ENCODE measurements at regions not wholly inside any gene's neighbourhood (a gene's known extent, or its start where the extent isn't known, plus 50 kb on each side); places are given as distances from the start of the nearest gene placed in this dataset.

DNA sequence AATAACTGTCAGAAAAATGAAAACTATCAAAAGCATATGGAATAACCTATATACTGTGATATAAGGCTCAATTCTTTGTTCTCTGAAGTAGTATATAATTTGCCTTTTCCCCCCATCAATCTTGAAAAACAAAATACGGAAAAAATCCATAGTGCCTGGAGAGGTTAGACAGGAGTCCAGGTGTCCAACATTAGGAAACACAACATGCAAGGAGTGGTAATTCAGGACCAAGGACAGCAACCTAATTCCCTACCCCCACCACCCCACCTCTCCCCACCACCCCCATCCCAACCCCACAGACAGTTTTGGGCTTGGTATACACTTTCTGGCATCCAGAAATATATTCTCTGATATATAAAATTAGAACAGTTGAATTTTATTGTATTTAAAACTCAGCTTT is 55.1 kb upstream of the SLC25A26 start:
- DNase-seq (ENCODE audit: low read depth) = no peak

DNA sequence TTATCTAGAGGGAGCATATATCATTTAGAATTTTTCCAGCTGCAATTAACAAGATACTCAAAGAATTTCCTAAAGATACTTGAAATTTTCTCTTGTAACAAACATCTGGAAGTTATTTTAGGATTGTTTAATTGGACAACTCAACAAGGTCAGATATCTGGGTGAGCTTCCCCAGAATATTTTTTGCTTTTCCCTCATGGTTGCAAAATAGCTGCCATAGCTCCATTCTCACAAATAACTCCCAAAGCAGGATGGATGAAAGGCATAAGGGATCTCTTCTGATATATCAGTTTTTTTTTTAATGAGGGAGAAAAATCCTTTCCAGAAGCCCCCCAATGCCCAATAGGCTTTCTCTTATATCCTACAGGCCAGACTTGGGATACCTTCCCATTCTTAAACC is 56.6 kb upstream of the SLC25A26 start:
- DNase-seq (ENCODE audit: low read depth) = no peak

DNA sequence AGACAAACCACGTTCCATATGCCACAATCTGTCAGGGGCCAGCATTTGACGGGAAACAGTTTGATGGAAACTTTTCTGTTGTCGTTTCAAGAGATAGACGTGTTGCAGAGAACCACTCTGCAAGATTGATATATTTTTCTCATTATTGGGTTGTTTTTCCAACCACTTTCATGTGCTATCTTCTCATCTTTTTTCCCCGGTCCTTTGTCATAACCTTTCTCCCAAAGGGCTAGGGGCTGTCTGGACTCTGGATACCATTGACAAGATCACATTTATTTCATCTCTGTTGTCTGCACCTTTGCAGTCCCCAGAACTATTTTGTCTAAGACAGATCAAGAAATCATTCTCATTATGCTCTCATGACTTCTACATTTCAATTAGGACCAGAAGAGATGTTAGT is 57.6 kb upstream of the SLC25A26 start:
- no peak for DNase-seq (ENCODE audit: low read depth)

DNA sequence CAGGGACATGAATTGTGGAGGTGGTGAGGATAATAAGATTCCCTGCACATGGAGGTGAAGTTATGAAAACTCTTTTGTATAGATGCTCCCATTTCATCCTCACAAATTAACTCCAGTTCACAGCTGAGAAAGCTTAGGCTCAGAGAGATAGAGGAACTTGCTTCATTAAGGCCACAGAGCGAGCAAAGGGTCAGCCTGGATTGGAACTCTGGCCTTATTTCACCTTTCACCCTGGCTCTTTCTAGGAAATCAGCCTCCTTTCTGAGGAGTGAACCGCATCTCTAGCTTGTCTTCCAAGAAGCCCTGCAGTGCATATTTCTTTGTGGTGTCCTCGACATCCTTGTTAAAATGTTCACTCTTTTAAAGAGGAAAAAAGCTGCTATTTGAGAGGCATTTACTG is 58.0 kb upstream of the SLC25A26 start:
- DNase-seq (ENCODE audit: low read depth) = no peak

DNA sequence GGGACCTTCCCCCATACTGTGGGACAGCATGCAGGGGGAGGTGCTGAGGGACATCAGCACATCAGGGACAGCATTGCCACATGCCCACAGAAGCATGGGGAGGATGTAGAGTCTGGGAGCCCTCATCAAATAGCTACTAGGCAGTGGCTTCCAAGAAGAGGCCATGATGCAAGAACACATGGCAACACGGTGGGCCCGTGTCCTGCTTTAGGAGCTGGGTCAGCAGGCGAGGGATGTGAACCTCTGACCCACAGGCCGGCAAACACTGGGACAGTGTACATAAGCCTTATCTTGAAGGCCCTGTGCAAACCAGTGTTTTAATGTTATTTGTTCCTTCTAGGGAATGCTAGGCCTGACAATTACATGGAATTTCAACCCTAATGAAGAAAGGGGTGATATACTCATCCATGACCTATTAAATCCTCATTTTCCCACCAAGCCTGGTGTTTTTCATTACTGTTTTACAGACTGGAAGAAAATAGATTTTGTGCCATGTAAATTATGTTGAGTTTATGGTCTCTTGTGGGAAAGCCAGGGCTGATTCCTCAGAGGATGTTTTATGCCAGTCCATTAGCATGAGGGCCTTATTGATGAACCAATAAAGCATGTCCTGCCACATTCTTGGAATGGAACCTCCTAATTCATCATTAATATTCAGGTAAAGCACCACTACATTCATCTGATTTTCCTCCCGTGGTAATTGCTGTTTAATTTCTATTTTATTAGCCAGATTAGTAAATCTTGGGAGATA is 61.7 kb upstream of the SLC25A26 start:
- no peak for DNase-seq (ENCODE audit: low read depth)

DNA sequence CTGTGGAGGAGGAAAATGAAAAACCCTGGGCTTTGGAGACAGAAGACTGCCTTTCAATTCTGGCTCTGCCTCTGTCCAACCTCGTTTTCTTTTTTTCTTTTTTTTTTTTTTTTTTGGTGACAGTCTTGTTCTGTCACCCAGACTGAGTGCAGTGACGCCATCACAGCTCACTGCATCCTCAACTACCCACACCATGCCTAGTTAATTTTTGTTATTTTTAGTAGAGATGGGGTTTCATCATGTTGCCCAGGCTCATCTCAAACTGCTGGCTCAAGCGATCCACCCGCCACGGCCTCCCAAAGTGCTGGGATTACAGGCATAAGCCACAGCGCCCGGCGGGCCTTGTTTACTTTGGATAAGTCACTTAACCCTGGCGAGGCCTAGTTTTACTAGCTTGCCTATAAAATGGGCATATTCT is 66.3 kb upstream of the SLC25A26 start:
- DNase-seq (ENCODE audit: low read depth) = peak; percentile 32

DNA sequence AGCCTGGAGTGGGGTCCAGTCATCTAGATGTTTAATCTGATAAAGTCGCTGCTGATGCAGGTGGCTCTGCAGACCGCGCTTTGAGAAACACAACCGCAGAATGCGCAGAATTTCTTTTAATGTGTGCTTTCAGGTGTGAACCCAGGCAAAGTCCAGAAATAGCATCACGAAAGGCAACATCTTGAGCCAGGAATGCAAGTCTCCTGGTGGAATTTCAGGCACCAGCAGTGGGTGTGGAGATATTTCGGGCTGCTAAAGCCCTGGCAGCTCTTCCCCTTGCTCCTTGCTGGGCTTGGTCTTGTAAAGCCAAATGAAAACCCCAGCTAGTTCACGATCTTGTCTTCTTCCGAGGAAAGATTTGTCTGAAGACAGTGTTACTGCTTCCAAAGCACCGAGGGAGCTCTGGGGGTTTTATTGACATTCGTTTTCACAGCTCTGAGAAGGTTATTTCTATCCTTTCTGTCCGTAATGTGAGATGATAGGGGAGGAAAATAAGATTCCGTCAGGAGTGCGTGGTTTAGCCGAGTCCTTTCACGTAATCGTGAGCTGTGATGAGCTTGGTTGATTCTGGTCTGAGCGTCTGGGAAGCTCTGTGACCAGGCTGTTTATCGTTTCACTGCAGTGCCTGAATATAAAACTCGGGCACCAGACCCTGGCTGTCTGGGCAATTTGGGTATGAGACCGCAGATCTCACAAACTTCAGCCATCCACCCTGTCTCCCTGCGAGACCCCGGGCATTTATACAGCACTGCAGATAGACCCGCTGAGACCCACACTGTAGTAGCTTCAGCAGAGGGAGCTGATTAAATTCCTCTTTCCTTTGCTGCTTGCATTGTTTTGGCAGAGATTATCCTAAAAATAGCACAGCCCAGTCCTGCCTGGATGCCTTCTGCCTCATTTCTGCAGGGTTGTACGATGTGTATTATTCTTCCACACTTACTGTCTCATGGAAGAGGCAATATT is 67.0 kb upstream of the SLC25A26 start:
- DNase-seq (ENCODE audit: low read depth) = peak; percentile 20

DNA sequence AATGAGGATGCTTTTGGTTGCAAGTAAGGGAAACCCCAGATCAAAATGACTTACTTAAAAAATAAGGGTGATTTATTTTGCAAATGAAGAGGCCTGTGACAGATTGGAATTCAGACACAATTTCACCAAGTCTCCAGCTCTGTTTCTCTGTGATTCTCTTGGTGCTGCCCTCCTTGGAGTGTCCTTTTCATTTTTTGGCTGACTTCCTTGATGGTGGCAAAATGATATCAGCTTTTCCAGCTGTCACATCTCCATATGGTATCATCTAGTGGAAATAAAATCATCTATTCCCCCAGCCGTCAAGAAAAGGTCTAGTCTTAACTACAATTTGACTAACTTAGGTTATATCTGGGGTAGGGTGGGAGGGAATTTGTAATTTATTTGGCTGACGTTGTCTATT is 68.5 kb upstream of the SLC25A26 start:
- DNase-seq (ENCODE audit: low read depth) = no peak

DNA sequence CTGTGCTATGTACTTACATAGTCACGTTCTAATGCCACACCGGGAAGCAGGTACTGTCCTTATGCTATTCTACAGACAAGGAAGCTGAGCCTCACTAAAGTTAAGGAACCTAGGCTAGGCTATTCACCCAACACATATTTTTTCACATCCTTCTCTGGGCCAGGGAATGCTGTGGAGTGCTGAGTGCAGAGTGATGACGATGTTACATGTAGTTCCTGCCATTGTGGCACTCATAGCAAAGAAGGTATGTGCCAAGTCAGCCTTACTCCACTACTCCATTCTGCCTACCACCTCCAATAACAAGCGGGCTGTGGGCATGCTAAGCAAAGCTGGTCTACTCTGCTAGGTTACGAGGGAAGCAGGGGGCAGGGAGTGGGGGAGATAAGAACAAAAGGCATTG is 69.8 kb upstream of the SLC25A26 start:
- no peak for DNase-seq (ENCODE audit: low read depth)

DNA sequence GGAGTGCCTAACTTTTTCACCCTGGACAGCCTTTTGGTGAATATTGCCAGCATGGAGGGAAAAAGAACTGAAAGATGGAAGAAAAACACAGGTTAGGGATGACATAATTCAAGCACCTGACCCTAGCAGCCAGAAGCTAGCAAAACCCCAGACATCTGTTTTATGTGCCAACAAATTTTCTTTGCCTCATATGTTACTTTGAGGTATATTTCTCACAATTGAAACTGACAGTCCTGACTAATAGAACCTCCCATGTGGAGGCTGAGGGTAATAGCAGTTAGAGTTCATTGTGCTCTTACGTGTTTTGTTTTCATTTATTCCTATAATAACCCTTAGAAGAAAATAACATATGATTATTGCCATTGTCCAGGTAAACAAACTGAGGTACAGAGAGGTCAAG is 71.5 kb upstream of the SLC25A26 start:
- DNase-seq (ENCODE audit: low read depth) = no peak

DNA sequence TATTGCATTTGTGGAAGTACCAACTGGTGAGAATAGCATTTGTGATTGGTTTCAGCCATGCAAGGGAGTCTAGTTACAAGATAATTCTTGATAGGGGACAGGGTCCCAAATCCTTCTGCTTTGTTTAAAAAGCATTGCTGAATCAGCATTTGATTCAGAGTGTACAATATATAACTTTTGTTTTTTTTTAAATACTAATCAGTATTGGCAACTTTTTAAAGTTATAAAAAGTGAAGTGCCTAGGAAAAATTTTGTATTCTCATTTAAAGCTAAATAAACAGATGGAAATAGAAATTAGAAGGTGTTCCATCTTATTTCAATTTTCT is 75.4 kb upstream of the SLC25A26 start:
- DNase-seq (ENCODE audit: low read depth) = no peak

DNA sequence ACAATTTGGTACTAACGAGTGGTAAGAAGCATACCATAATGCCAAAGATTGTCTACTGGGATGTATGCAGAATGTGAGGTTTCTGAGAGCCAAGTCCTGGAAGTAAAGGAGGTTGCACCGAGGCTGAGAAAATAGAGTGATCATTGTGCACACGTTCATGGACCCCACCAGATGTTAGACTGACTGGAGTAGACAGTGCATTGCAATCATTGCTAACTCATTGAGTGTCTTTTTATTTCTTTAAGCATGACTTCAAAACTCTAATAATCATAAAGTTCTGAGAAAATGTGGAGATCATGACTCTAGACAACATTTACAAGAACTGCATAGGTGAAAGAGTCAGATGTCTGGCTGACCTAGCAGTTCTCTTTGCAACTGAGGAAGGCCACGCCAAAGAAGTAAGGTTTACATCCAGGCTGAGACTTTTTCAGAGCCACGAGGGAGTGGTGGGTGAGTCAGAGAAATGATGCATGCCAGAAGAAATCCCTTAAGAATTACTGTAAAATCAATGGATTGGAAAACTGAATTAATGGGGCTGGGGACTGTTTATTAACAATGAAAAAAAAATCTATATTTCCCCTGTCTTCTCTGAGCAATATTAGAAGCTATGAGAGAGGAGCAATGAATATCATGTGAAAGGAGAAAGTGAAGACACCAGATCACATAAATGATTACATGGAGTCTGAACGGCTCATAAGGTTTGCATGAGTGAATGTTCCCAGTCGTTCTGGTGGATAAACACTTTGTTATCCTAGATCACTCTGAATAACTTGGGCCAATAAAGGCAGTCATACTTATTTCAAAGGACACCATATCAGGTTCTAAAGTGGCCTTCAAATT is 76.0 kb upstream of the SLC25A26 start:
- DNase-seq (ENCODE audit: low read depth) = no peak

DNA sequence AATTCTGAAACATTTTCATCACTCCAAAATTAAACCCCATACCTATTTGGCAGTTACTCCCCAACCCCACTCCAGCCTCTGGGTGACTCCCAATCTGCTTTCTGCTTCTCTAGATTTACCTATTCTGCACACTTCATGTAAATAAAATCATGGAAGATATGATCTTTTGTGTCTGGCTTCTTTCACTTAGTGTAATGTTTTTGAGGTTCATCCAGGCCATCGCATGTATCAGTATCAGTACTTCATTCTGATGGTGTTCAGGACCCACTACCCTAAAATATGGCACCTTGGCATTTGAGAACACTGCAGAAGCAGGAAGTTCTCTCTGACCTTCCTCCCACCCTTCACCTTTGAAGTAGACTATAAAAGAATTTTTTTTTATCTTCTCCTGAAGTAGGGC is 78.7 kb upstream of the SLC25A26 start:
- DNase-seq (ENCODE audit: low read depth) = no peak

DNA sequence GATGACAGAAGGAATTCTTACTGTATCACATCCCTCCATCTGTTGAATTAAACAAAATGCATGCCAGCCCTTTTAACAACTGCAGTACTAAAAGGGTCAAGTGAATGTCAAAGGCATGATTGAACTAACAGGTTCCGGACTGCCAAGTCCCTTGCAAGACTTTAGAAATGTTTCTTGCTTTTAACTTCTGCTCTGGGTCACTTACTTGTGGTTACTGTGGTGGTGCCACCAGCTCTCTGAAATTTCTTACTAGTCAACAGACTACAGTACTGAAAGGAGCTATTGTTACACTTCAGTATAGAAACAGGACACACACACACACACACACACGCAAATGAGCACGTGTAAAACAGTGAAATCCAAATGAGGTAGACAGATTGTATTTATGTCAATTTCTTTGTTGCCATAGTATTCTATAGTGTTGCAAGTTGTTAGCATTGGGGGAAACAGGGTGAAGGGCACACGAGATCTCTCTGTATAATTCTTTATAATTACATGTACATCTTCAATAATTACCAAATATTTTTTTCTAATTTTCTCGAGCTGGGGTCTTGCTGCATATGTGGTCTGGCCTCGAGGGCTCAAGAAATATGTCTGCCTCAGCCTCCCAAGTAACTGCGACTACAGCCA is 79.9 kb upstream of the SLC25A26 start:
- DNase-seq (ENCODE audit: low read depth) = no peak

DNA sequence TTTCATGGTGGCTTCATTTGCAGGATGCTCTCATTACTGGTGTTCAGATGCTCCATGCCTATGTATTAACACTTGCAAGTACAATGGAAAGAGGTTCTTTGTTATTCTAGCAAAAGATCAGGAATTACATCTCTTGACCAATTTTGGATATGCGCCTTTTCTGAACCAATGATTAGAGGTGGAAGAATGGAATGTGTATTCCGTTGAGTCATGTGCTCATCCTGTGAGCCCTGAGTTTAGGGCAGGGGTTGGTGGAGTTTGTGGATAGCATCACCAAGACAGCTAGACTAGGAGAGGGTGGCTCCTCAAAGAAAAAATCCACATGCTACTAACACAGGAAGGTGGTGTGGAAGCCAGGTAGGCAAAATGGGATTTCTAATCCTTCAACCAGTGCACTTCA is 80.7 kb upstream of the SLC25A26 start:
- no peak for DNase-seq (ENCODE audit: low read depth)

DNA sequence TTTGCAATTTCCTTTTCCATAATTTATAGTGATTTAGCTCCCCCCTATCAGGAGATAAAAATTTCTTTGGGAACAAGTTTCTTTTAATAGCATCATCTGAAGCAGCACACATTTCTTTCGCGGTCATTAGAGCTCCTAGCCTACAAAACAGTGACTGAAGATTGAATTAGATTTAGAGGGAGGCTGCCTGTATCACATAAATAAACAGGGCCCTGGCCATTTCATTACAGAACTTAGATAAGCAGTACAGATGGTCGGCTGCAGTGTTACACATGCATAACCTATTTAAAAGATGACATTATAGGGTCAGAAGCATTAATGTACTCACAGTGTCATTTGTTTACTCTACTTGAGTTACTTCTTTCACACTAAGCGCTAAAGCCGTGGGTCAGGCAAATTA is 81.4 kb upstream of the SLC25A26 start:
- no peak for DNase-seq (ENCODE audit: low read depth)

DNA sequence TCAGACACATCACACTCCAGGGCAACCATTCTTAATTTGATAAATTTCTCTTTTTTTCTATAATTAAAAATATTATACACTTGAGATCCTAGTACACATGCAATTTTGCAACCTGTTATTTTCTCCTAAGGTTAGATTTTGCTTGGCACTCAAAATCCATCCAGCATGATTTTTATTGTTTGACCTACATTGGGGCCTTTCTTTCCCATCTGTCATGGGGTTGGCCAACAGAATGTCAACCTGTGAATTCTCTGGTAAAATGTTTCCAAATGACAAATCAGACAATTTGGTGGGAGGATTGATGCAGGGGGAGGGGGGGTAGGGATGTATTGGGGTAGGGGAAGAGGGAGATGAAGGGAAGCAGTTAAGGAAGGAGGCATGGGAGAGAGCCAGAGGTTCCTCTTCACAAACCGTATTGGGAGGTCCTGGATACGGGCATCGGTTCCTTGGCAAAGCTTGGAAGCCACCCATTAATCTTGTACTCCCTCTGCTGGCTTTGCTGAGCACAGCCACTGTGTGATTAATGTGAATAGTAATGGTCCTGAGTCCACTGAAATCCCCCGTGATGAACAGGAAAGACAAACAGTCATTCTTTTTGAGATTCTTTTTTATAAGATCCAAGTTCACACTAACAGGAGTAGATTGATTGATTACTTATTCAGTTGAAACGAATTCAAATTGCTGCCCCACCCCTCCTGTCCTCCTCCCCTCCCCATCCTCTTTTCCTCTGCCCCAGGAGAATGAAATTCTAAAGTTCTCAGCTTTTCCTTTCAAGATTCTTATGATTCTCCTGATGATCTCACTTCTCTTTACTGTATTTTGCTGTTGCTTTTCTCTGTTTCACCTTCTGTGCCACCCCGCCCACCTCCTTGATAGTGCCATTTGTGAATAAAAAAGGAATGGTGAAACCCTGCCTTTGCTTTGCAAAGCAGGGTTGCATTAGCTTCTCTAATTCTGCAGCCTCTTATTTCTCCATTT is 82.2 kb upstream of the SLC25A26 start:
- DNase-seq (ENCODE audit: low read depth) = peak; percentile 59

DNA sequence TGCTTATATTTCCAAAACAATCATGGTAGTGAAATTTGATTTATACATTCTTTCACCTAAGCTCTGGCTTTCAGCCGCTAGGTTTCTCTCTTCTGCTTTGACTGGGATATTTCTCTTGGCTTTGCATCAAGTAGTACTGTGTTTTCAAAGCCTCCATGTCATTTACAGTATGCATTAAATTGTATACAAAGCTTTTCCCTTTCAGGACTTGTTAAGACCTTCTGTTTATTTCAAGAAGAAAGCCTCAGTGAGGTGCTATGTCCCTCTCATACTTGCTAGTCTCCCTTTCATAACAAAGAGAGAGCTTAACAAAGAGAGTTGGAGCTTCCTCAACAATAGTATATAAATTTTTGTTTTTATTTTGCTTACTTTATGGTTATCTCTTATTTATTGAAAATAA is 84.2 kb upstream of the SLC25A26 start:
- DNase-seq (ENCODE audit: low read depth) = no peak

DNA sequence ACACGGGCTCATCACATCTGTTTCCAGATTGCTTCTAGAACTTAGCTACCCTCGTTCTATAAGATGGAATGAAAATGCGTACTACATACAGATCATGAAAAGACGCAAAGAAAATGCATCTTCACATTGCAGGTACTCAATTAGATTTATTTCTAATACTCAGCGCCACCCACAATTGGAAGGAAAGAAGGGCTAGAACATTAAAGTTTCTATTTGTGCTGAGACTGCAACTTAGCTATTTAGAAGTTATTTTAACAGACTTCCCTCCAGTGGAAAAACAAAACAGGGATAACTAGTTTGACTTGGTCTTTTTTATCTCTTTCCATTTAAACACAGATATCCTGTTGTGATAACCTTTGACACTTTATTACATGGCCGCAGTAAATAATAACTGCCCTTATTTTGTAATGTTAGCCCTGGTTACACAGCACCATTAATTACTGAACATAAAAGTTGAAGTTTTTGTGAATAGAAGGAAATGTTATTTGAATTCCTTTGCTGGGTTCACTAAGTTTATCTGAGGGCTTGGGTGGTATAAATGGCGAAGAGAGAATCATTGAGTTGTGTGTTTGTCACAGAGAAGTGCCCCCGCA is 86.9 kb upstream of the SLC25A26 start:
- DNase-seq (ENCODE audit: low read depth) = no peak

DNA sequence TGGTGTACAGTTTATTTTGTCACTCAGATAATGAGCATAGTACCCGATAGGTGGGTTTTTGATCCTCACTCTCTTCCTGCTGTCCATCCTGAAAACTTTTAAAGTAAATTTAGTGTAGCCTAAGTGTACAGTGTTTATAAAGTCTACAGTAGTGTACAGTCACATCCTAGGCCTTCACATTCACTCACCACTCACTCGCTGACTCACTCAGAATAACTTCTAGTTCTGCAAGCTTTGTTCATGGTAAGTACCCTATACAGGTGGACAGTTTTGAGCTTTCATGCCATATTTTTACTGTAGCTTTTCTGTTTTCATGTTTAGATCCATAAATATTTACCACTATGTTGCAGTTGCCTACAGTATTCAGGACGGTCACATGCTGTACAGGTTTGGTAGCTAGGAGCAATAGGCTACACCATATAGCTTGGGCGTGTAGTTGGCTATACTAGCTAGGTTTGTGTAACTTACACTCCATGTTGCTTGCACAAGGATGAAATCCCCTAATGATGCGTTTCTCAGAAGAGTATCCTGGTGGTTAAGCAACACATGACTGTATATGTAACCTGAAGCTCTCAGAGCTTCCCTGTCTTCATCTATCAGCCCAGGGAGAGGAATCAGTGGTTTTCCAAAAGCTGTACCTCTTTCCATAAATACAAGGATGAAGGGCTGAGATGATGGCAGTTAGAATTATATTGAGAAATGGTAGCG is 87.6 kb upstream of the SLC25A26 start:
- DNase-seq (ENCODE audit: low read depth) = peak; percentile 26

Measured in fibroblast of gingiva (primary cell).